ENCODE measurements at regions not wholly inside any gene's neighbourhood (a gene's known extent, or its start where the extent isn't known, plus 50 kb on each side); places are given as distances from the start of the nearest gene placed in this dataset.

DNA sequence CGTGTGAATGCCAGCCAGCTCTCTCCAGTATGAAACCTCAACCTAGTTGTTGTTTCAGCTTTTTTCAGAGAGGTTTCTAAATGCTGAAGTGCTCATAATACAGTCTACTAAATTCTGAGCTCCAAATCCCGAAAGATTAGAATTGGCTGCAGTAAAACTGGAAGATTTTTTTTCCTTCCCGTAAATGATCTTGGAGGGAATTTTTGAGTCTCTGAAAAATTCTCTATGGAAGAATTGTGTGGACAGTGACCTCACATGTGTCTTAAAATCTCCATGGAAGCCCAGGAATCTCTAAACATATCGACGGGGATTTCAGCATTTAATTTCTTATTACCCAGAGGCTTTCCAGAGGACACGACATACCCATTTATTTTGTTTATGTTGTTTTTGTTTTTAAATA lies 1499.2 kb downstream of the LRRC4C start:
- DNase-seq, result no peak
- Mint-ChIP-seq H3K4me1 (no peaks in the 10 kb centered on the region), H3K36me3 (ENCODE audit: low read depth) (no peaks in the 10 kb centered on the region), H3K4me3 (no peak overlapping the region), H3K27ac (no peak overlapping the region), H3K27me3 (ENCODE audit: low read depth, poor library complexity) (no peaks in the 10 kb centered on the region), H3K9me3 (peaks cover 9% of the 10 kb centered on the region)
- no peak for TF ChIP-seq CTCF (IDR thresholded peaks at IDR 0.05)

GRCh38 chr11:39932966-39933365 lies 1526.5 kb downstream of the LRRC4C start:
- no peaks in the 10 kb centered on the region for H3K36me3 Mint-ChIP-seq (ENCODE audit: low read depth)
- H3K27me3 Mint-ChIP-seq (ENCODE audit: low read depth, poor library complexity), result no peaks in the 10 kb centered on the region
- H3K4me1 Mint-ChIP-seq, result peaks cover 10% of the 10 kb centered on the region
- no peak overlapping the region for H3K27ac Mint-ChIP-seq
- DNase-seq, result no peak
- no peak for TF ChIP-seq CTCF (IDR thresholded peaks at IDR 0.05)
- no peak overlapping the region for H3K4me3 Mint-ChIP-seq
- peaks cover 37% of the 10 kb centered on the region for H3K9me3 Mint-ChIP-seq

DNA sequence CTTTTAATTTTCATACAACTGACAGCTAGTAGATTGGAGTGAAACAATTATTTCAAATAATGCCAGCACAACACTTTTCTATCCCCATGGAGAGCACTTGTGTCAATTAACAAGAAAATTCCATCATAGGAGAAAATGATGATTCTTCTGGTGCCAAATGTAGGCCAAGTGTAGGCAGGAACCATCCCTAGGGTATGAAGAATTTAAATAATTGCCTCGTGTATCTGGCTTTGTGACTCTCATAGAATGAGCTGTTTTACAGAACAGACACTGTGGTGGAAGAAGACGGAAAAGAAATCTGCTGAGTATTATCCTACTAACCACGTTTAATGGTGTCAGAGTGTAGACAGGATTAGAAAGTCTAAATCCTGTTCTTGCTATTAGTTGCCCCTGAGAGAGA lies 1542.2 kb downstream of the LRRC4C start:
- no peak for DNase-seq
- Mint-ChIP-seq H3K27me3 (ENCODE audit: low read depth, poor library complexity) (no peaks in the 10 kb centered on the region), H3K4me3 (no peak overlapping the region), H3K4me1 (no peaks in the 10 kb centered on the region), H3K27ac (no peak overlapping the region), H3K36me3 (ENCODE audit: low read depth) (peaks cover 7% of the 10 kb centered on the region), H3K9me3 (peaks cover 18% of the 10 kb centered on the region)
- TF ChIP-seq CTCF (IDR thresholded peaks at IDR 0.05), result no peak

DNA sequence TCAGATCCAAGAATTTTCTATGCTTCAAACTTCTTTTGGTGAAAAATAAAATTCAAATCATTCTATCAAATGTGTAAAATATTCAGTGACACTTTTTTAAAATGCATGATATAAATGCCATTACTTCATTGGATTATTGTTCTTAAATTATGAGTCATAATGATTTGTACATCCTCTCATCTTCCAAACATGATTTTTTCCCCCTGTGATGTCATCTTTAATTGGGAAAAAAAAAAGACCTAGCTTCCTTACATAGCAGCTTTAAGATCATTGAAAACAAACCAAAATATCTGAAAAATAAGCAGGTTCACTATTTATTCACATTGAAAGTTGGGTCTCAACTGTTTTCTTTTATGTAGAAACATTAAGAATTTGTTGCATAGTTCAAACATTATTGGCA lies 1549.4 kb downstream of the LRRC4C start:
- no peak for TF ChIP-seq CTCF (IDR thresholded peaks at IDR 0.05)
- H3K9me3 Mint-ChIP-seq, result peaks cover 4% of the 10 kb centered on the region
- no peak for DNase-seq
- no peak overlapping the region for H3K4me3 Mint-ChIP-seq
- H3K4me1 Mint-ChIP-seq, result no peaks in the 10 kb centered on the region
- H3K27me3 Mint-ChIP-seq (ENCODE audit: low read depth, poor library complexity), result no peaks in the 10 kb centered on the region
- H3K36me3 Mint-ChIP-seq (ENCODE audit: low read depth), result no peaks in the 10 kb centered on the region
- no peak overlapping the region for H3K27ac Mint-ChIP-seq

- Mint-ChIP-seq H3K36me3 (ENCODE audit: low read depth) (no peaks in the 10 kb centered on the region), H3K27ac (no peak overlapping the region), H3K9me3 (peaks cover 32% of the 10 kb centered on the region), H3K27me3 (ENCODE audit: low read depth, poor library complexity) (no peaks in the 10 kb centered on the region), H3K4me3 (no peak overlapping the region), H3K4me1 (no peaks in the 10 kb centered on the region)
- TF ChIP-seq CTCF (IDR thresholded peaks at IDR 0.05), result no peak
- DNase-seq, result no peak
These were observed 1598.5 kb downstream of the LRRC4C start for GRCh38 chr11:39860931-39861330.

DNA sequence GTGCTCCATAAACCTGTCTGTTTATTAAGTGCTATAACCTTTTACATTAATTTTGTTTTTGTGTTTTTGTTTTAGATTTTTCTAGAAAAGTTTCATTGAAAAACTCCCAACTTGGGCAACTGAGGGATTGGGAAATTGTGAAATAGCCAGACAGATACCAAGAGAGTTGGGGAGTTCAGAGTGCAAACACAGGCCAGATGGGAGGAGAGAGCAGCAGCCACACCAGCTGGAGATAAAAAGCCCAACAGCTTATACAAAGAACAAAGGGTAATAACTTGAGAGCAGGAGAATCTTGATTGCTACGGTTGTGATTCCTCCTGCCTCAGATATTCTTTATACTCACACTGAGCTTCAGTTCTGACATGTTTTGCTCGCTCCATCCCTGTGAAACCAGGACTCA lies 1642.2 kb downstream of the LRRC4C start:
- Mint-ChIP-seq H3K27me3 (ENCODE audit: low read depth, poor library complexity) (no peaks in the 10 kb centered on the region), H3K4me3 (no peak overlapping the region), H3K4me1 (peaks cover 7% of the 10 kb centered on the region), H3K36me3 (ENCODE audit: low read depth) (peaks cover 7% of the 10 kb centered on the region), H3K27ac (no peak overlapping the region), H3K9me3 (peaks cover 55% of the 10 kb centered on the region)
- no peak for DNase-seq
- TF ChIP-seq CTCF (IDR thresholded peaks at IDR 0.05), result no peak

Measured in nephron progenitor cell (in vitro differentiated cells).